ENCODE measurements at regions not wholly inside any gene's neighbourhood (a gene's known extent, or its start where the extent isn't known, plus 50 kb on each side); places are given as distances from the start of the nearest gene placed in this dataset.
A peak's percentile ranks its signal among the peaks of the same experiment; 100 is the strongest.

DNA sequence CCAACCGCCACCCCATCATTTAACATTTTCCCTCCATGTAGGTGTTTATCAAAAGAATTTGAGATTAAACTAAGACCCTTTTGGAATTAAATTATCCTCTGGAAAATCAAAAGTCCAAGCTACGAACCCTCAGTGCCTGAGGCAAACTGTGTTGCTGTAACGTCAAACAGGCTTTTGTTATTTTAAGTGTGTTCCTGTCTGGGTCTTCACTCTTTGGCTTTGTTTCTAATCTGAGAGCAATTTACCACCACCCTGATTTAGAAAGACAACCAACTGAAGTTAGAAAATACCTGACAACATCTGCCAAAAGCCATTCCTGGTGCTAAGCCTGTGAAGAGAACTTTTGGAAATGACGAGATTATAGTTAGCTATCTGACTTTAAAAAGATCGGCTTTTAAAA lies 199.9 kb downstream of the DIRAS2 start:
- CTCF ChIA-PET (ENCODE audit: partially characterized antibody), result interaction anchor here (0.8 kb wide), 1 partner anchor 15 kb away, joined by 3 read pairs; no protein-coding TSS in a partner anchor
- Histone ChIP-seq H2AK5ac (ENCODE audit: low read depth, low read length) (no peak overlapping the region), H3K4me1 (replicated peaks in 1 of 4; ENCODE audit: control insufficient read depth in 3 of 4, insufficient read depth in 4 of 4, low read length in 3 of 4) (peaks cover 0 to 3% (median 2%) of the 10 kb centered on the region in 4 experiments; a peak in 3 of 7 replicates), H3K4ac (replicated peaks; ENCODE audit: insufficient read length, low read depth, low read length) (no peak overlapping the region), H3K56ac (replicated peaks; ENCODE audit: insufficient read length, low read depth, low read length) (no peak overlapping the region), H3K36me3 (ENCODE audit: control insufficient read depth in 2 of 4, insufficient read depth in 4 of 4, low read length in 3 of 4) (no peaks in the 10 kb centered on the region), H4K91ac (replicated peaks; ENCODE audit: insufficient read length, low read length) (no peak overlapping the region), H2AFZ (ENCODE audit: low read length) (no peak overlapping the region), H3K4me2 (ENCODE audit: insufficient read depth in 1 of 2, low read depth in 2 of 2, low read length in 2 of 2) (peak overlapping the region in 1 of 2 experiments; percentile 15; a peak in 1 of 4 replicates), H3K9ac (replicated peaks in 1 of 4; ENCODE audit: extremely low read depth in 1 of 4, low read depth in 3 of 4, low read length in 3 of 4) (no peak overlapping the region), H4K20me1 (replicated peaks in 1 of 2; ENCODE audit: control insufficient read depth in 1 of 2, insufficient read depth in 2 of 2, low read length in 2 of 2) (no peaks in the 10 kb centered on the region), H2BK15ac (ENCODE audit: low read length) (no peak overlapping the region), H3K27ac (ENCODE audit: low read depth, low read length) (no peak overlapping the region), H2BK120ac (replicated peaks; ENCODE audit: low read depth, low read length) (no peak overlapping the region), H3K14ac (ENCODE audit: insufficient read length) (no peak overlapping the region), H3K79me1 (ENCODE audit: low read depth, low read length) (no peaks in the 10 kb centered on the region), H3K23ac (ENCODE audit: insufficient read length) (no peak overlapping the region), H3K23me2 (ENCODE audit: low read depth, low read length) (0 out of 2 replicates have a peak, but pooled peaks cover 1% of the 10 kb centered on the region), H3K9me3 (ENCODE audit: insufficient read depth in 2 of 2, low read depth in 1 of 2, low read length in 1 of 2) (peaks cover 0 to 4% of the 10 kb centered on the region in 2 experiments; a peak in 1 of 4 replicates), H2BK12ac (ENCODE audit: low read depth, low read length) (no peak overlapping the region), H3K79me2 (ENCODE audit: control insufficient read depth in 1 of 2, insufficient read depth in 2 of 2, low read length in 2 of 2) (no peaks in the 10 kb centered on the region), H2BK20ac (ENCODE audit: low read length) (no peak overlapping the region), H4K5ac (ENCODE audit: insufficient read length, low read depth, low read length) (no peak overlapping the region), H3K4me3 (ENCODE audit: extremely low read depth in 1 of 4, insufficient read depth in 2 of 4, low read depth in 3 of 4, low read length in 4 of 4) (0 out of 8 replicates have a peak overlapping the region, but pooled peaks of 1 of the 4 experiments have one; percentile 9), H3K18ac (ENCODE audit: extremely low read depth, low read length) (no peak overlapping the region), H4K8ac (ENCODE audit: extremely low read depth, insufficient read depth, low read length) (no peak overlapping the region), H3K27me3 (replicated peaks in 1 of 4; ENCODE audit: control insufficient read depth in 3 of 4, extremely low read depth in 1 of 4, insufficient read depth in 3 of 4, low read length in 3 of 4) (no peaks in the 10 kb centered on the region), H2BK5ac (ENCODE audit: low read depth, low read length) (no peak overlapping the region)
- FAIRE-seq (no peak), DNase-seq (ENCODE audit: low read depth in 1 of 2, low spot score in 2 of 2) (no peak)
- WGBS, 2 experiments (ENCODE audit: extremely low coverage in 1 of 2, insufficient coverage in 1 of 2, insufficient read length in 1 of 2, insufficient replicate concordance in 2 of 2, low coverage in 1 of 2, low lambda C conversion rate in 2 of 2, missing lambda C conversion rate in 1 of 2), result 66% methylated on average over 5 of the region's 5 CpGs; no CpG with 5 or more reads in 1 of the 2 experiments
- POLR2A ChIA-PET (ENCODE audit: partially characterized antibody), result interaction anchor here (1.0 kb wide), 1 partner anchor 10 kb away, joined by 3 read pairs; no protein-coding TSS in a partner anchor
- TF ChIP-seq RFX5 (IDR thresholded peaks at IDR 0.05; ENCODE audit: borderline replicate concordance, low read depth, low read length) (no peak), CHD2 (IDR thresholded peaks at IDR 0.05; ENCODE audit: low read length) (no peak), BCL11A (IDR thresholded peaks at IDR 0.05; ENCODE audit: low read depth in 2 of 2, low read length in 2 of 2) (no peak), TAF7 (optimal IDR thresholded peaks at IDR 0.05; ENCODE audit: borderline replicate concordance, low read depth, low read length) (no peak), EP300 (IDR thresholded peaks at IDR 0.05; ENCODE audit: borderline replicate concordance in 1 of 2, low read depth in 2 of 2, low read length in 2 of 2) (no peak), SIN3A (conservative IDR thresholded peaks at IDR 0.05 in 1 of 2, IDR thresholded peaks at IDR 0.05 in 1 of 2; ENCODE audit: low read depth in 1 of 2, low read length in 2 of 2) (no peak), EZH2 (IDR thresholded peaks at IDR 0.05; ENCODE audit: low read depth, low read length, severe bottlenecking) (no peak), GABPA (IDR thresholded peaks at IDR 0.05; ENCODE audit: borderline replicate concordance, insufficient read depth, low read length) (no peak), CEBPB (IDR thresholded peaks at IDR 0.05; ENCODE audit: low read depth, low read length) (no peak), ZNF274 (IDR thresholded peaks at IDR 0.05; ENCODE audit: borderline replicate concordance, extremely low read depth, low read length) (no peak), MAX (IDR thresholded peaks at IDR 0.05) (no peak), RNF2 (IDR thresholded peaks at IDR 0.05; ENCODE audit: borderline replicate concordance, low read depth, low read length, missing control alignments, poor library complexity, severe bottlenecking) (no peak), TAF1 (IDR thresholded peaks at IDR 0.05; ENCODE audit: low read depth, low read length) (no peak)

Measured in H1 (cell line).